ENCODE measurements at regions not wholly inside any gene's neighbourhood (a gene's known extent, or its start where the extent isn't known, plus 50 kb on each side); places are given as distances from the start of the nearest gene placed in this dataset.

GRCh38 chr18:66972681-66973080 is 368.8 kb upstream of the CDH19 start:
- no peaks in the 10 kb centered on the region for H3K4me1 ChIP-seq (ENCODE audit: control insufficient read depth in 4 of 4, insufficient read depth in 4 of 4, low read length in 3 of 4)
- H3K36me3 ChIP-seq (ENCODE audit: control insufficient read depth in 4 of 4, insufficient read depth in 3 of 4, low read depth in 1 of 4, low read length in 3 of 4) = no peaks in the 10 kb centered on the region
- TF ChIP-seq RXRA (IDR thresholded peaks at IDR 0.05) = no peak
- no peak for TF ChIP-seq YY1 (IDR thresholded peaks at IDR 0.05)
- TF ChIP-seq, protein P1, sequence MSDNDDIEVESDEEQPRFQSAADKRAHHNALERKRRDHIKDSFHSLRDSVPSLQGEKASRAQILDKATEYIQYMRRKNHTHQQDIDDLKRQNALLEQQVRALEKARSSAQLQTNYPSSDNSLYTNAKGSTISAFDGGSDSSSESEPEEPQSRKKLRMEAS (IDR thresholded peaks at IDR 0.05) = no peak
- no peak for TF ChIP-seq FOXA2 (IDR thresholded peaks at IDR 0.05)
- TF ChIP-seq, protein P2, sequence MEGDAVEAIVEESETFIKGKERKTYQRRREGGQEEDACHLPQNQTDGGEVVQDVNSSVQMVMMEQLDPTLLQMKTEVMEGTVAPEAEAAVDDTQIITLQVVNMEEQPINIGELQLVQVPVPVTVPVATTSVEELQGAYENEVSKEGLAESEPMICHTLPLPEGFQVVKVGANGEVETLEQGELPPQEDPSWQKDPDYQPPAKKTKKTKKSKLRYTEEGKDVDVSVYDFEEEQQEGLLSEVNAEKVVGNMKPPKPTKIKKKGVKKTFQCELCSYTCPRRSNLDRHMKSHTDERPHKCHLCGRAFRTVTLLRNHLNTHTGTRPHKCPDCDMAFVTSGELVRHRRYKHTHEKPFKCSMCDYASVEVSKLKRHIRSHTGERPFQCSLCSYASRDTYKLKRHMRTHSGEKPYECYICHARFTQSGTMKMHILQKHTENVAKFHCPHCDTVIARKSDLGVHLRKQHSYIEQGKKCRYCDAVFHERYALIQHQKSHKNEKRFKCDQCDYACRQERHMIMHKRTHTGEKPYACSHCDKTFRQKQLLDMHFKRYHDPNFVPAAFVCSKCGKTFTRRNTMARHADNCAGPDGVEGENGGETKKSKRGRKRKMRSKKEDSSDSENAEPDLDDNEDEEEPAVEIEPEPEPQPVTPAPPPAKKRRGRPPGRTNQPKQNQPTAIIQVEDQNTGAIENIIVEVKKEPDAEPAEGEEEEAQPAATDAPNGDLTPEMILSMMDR (IDR thresholded peaks at IDR 0.05; ENCODE audit: low read depth, low read length, missing input control) = no peak
- TF ChIP-seq RAD21 (IDR thresholded peaks at IDR 0.05) = no peak
- no peak for TF ChIP-seq EGR1 (IDR thresholded peaks at IDR 0.05; ENCODE audit: low read depth in 2 of 2)
- H3K27ac ChIP-seq (ENCODE audit: low read depth in 1 of 2, low read length in 2 of 2) = no peak overlapping the region
- no peak overlapping the region for H3K4me3 ChIP-seq (ENCODE audit: low read depth in 1 of 3, low read length in 3 of 3)
- WGBS = 43% methylated on average over 1 of the region's 1 CpG
- H3K9ac ChIP-seq (ENCODE audit: low read depth in 1 of 2, low read length in 2 of 2) = no peak overlapping the region
- no peaks in the 10 kb centered on the region for H3K9me3 ChIP-seq (ENCODE audit: control insufficient read depth in 4 of 4, low read length in 3 of 4)
- DNase-seq (ENCODE audit: low spot score) = no peak
- H3K27me3 ChIP-seq (ENCODE audit: control insufficient read depth in 4 of 4, insufficient read depth in 4 of 4, low read length in 3 of 4) = no peaks in the 10 kb centered on the region

GRCh38 chr18:66971960-66972359 is 368.1 kb upstream of the CDH19 start:
- Histone ChIP-seq H3K9me3 (ENCODE audit: control insufficient read depth in 4 of 4, low read length in 3 of 4) (no peaks in the 10 kb centered on the region), H3K27me3 (ENCODE audit: control insufficient read depth in 4 of 4, insufficient read depth in 4 of 4, low read length in 3 of 4) (no peaks in the 10 kb centered on the region), H3K36me3 (ENCODE audit: control insufficient read depth in 4 of 4, insufficient read depth in 3 of 4, low read depth in 1 of 4, low read length in 3 of 4) (no peaks in the 10 kb centered on the region), H3K9ac (ENCODE audit: low read depth in 1 of 2, low read length in 2 of 2) (no peak overlapping the region), H3K4me3 (ENCODE audit: low read depth in 1 of 3, low read length in 3 of 3) (no peak overlapping the region), H3K27ac (ENCODE audit: low read depth in 1 of 2, low read length in 2 of 2) (no peak overlapping the region), H3K4me1 (ENCODE audit: control insufficient read depth in 4 of 4, insufficient read depth in 4 of 4, low read length in 3 of 4) (no peaks in the 10 kb centered on the region)
- no peak for DNase-seq (ENCODE audit: low spot score)
- TF ChIP-seq NR2F2 (IDR thresholded peaks at IDR 0.05) (no peak), TAF1 (conservative IDR thresholded peaks at IDR 0.05) (no peak), RXRA (IDR thresholded peaks at IDR 0.05) (no peak), HNF4A (conservative IDR thresholded peaks at IDR 0.05) (no peak), SP1 (IDR thresholded peaks at IDR 0.05) (no peak), HNF4G (IDR thresholded peaks at IDR 0.05) (no peak)
- TF ChIP-seq, protein P1 (IDR thresholded peaks at IDR 0.05) = no peak
- TF ChIP-seq, protein P3, sequence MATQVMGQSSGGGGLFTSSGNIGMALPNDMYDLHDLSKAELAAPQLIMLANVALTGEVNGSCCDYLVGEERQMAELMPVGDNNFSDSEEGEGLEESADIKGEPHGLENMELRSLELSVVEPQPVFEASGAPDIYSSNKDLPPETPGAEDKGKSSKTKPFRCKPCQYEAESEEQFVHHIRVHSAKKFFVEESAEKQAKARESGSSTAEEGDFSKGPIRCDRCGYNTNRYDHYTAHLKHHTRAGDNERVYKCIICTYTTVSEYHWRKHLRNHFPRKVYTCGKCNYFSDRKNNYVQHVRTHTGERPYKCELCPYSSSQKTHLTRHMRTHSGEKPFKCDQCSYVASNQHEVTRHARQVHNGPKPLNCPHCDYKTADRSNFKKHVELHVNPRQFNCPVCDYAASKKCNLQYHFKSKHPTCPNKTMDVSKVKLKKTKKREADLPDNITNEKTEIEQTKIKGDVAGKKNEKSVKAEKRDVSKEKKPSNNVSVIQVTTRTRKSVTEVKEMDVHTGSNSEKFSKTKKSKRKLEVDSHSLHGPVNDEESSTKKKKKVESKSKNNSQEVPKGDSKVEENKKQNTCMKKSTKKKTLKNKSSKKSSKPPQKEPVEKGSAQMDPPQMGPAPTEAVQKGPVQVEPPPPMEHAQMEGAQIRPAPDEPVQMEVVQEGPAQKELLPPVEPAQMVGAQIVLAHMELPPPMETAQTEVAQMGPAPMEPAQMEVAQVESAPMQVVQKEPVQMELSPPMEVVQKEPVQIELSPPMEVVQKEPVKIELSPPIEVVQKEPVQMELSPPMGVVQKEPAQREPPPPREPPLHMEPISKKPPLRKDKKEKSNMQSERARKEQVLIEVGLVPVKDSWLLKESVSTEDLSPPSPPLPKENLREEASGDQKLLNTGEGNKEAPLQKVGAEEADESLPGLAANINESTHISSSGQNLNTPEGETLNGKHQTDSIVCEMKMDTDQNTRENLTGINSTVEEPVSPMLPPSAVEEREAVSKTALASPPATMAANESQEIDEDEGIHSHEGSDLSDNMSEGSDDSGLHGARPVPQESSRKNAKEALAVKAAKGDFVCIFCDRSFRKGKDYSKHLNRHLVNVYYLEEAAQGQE (IDR thresholded peaks at IDR 0.05) = no peak
- 44% methylated on average over 3 of the region's 3 CpGs for WGBS

GRCh38 chr18:66966171-66966570 is 362.3 kb upstream of the CDH19 start:
- no peak for DNase-seq (ENCODE audit: low spot score)
- H3K27me3 ChIP-seq (ENCODE audit: control insufficient read depth in 4 of 4, insufficient read depth in 4 of 4, low read length in 3 of 4) = no peaks in the 10 kb centered on the region
- no peak overlapping the region for H3K27ac ChIP-seq (ENCODE audit: low read depth in 1 of 2, low read length in 2 of 2)
- WGBS = 86% methylated on average over 7 of the region's 7 CpGs
- no peak overlapping the region for H3K4me3 ChIP-seq (ENCODE audit: low read depth in 1 of 3, low read length in 3 of 3)
- H3K9ac ChIP-seq (ENCODE audit: low read depth in 1 of 2, low read length in 2 of 2) = no peak overlapping the region
- no peaks in the 10 kb centered on the region for H3K36me3 ChIP-seq (ENCODE audit: control insufficient read depth in 4 of 4, insufficient read depth in 3 of 4, low read depth in 1 of 4, low read length in 3 of 4)
- no peaks in the 10 kb centered on the region for H3K4me1 ChIP-seq (ENCODE audit: control insufficient read depth in 4 of 4, insufficient read depth in 4 of 4, low read length in 3 of 4)
- no peaks in the 10 kb centered on the region for H3K9me3 ChIP-seq (ENCODE audit: control insufficient read depth in 4 of 4, low read length in 3 of 4)
- TF ChIP-seq YY1 (IDR thresholded peaks at IDR 0.05) = no peak
- no peak for TF ChIP-seq FOXA2 (IDR thresholded peaks at IDR 0.05)
- TF ChIP-seq, protein P2 (IDR thresholded peaks at IDR 0.05; ENCODE audit: low read depth, low read length, missing input control) = no peak
- TF ChIP-seq FOXA1 (IDR thresholded peaks at IDR 0.05) = no peak
- TF ChIP-seq JUND (IDR thresholded peaks at IDR 0.05) = no peak
- TF ChIP-seq HNF4A (conservative IDR thresholded peaks at IDR 0.05) = no peak
- no peak for TF ChIP-seq RAD21 (IDR thresholded peaks at IDR 0.05)
- TF ChIP-seq, protein P1 (IDR thresholded peaks at IDR 0.05) = no peak
- TF ChIP-seq, protein P3 (IDR thresholded peaks at IDR 0.05) = no peak

All from liver (tissue), 8 donors.